ENCODE measurements at regions not wholly inside any gene's neighbourhood (a gene's known extent, or its start where the extent isn't known, plus 50 kb on each side); places are given as distances from the start of the nearest gene placed in this dataset.
"Not testable (repeated sequence)": the region's sequence is repeated elsewhere in the genome, so short reads cannot be mapped to it uniquely, and the experiment has no call there.

- no peak for DNase-seq (ENCODE audit: low read depth in 2 of 2)
Measured at GRCh38 chr14:101634850-101635748, 73.8 kb downstream of the DIO3 start.

- DNase-seq (ENCODE audit: low read depth in 2 of 2) = no peak
Measured at GRCh38 chr14:101635749-101636560, 74.7 kb downstream of the DIO3 start.

GRCh38 chr14:101639241-101639833 lies 78.0 kb downstream of the DIO3 start:
- DNase-seq (ENCODE audit: low read depth in 2 of 2) = no peak

- DNase-seq (ENCODE audit: low read depth in 2 of 2) = no peak
Measured at GRCh38 chr14:101643651-101644050, 82.4 kb downstream of the DIO3 start.

- no peak for DNase-seq (ENCODE audit: low read depth in 2 of 2)
Measured at GRCh38 chr14:101654051-101654450, 92.8 kb downstream of the DIO3 start.

- DNase-seq (ENCODE audit: low read depth in 2 of 2) = no peak
Measured at GRCh38 chr14:101657372-101657771, 96.1 kb downstream of the DIO3 start.

GRCh38 chr14:101665478-101666078 lies 95.9 kb upstream of the PPP2R5C start:
- DNase-seq (ENCODE audit: low read depth in 2 of 2) = no peak

- no peak for DNase-seq (ENCODE audit: low read depth in 2 of 2)
Measured at GRCh38 chr14:101666264-101666663, 95.2 kb upstream of the PPP2R5C start.

GRCh38 chr14:101669629-101670028 lies 91.9 kb upstream of the PPP2R5C start:
- DNase-seq (ENCODE audit: low read depth in 2 of 2) = no peak

- no peak for DNase-seq (ENCODE audit: low read depth in 2 of 2)
Measured at GRCh38 chr14:101673873-101674272, 87.6 kb upstream of the PPP2R5C start.

- not testable (repeated sequence) for DNase-seq (ENCODE audit: low read depth in 2 of 2)
Measured at GRCh38 chr14:101675835-101676234, 85.7 kb upstream of the PPP2R5C start.

GRCh38 chr14:101677912-101678327 lies 83.6 kb upstream of the PPP2R5C start:
- DNase-seq (ENCODE audit: low read depth in 2 of 2) = not testable (repeated sequence)

- DNase-seq (ENCODE audit: low read depth in 2 of 2) = no peak
Measured at GRCh38 chr14:101681795-101682194, 79.7 kb upstream of the PPP2R5C start.

- no peak for DNase-seq (ENCODE audit: low read depth in 2 of 2)
Measured at GRCh38 chr14:101683365-101683764, 78.1 kb upstream of the PPP2R5C start.

- DNase-seq (ENCODE audit: low read depth in 2 of 2) = no peak
Measured at GRCh38 chr14:101687756-101688546, 73.6 kb upstream of the PPP2R5C start.

- DNase-seq (ENCODE audit: low read depth in 2 of 2) = no peak
Measured at GRCh38 chr14:101689039-101689501, 72.4 kb upstream of the PPP2R5C start.

- not testable (repeated sequence) for DNase-seq (ENCODE audit: low read depth in 2 of 2)
Measured at GRCh38 chr14:101689966-101690365, 71.5 kb upstream of the PPP2R5C start.

- no peak for DNase-seq (ENCODE audit: low read depth in 2 of 2)
Measured at GRCh38 chr14:101695659-101696058, 65.8 kb upstream of the PPP2R5C start.

- DNase-seq (ENCODE audit: low read depth in 2 of 2) = no peak
Measured at GRCh38 chr14:101704140-101704539, 57.4 kb upstream of the PPP2R5C start.

- no peak for DNase-seq (ENCODE audit: low read depth in 2 of 2)
Measured at GRCh38 chr14:101705733-101706508, 55.6 kb upstream of the PPP2R5C start.

Measured in stimulated activated CD8-positive, alpha-beta memory T cell treated with anti-CD3 and anti-CD28 coated beads, Interleukin-7, amount 100 ng/mL, for 1 hour (primary cell).